ENCODE measurements at regions not wholly inside any gene's neighbourhood (a gene's known extent, or its start where the extent isn't known, plus 50 kb on each side); places are given as distances from the start of the nearest gene placed in this dataset.

GRCh38 chr4:18248611-18249010 lies 227.1 kb upstream of the LCORL start:
- DNase-seq (no peak), FAIRE-seq (no peak)
- Histone ChIP-seq H3K9ac (ENCODE audit: low read length in 3 of 3) (no peak overlapping the region), H3K36me3 (ENCODE audit: control insufficient read depth in 2 of 3, insufficient read depth in 3 of 3, low read length in 3 of 3) (no peaks in the 10 kb centered on the region), H3K9me3 (ENCODE audit: control insufficient read depth in 2 of 3, insufficient read depth in 1 of 3, low read length in 3 of 3) (no peaks in the 10 kb centered on the region), H3K27ac (ENCODE audit: low read depth in 2 of 2, low read length in 2 of 2) (no peak overlapping the region), H3K27me3 (ENCODE audit: control insufficient read depth, insufficient read depth, low read length) (no peaks in the 10 kb centered on the region), H3K4me1 (ENCODE audit: control insufficient read depth in 2 of 3, insufficient read depth in 2 of 3, low read depth in 1 of 3, low read length in 3 of 3) (no peaks in the 10 kb centered on the region), H3K4me3 (ENCODE audit: low read length in 3 of 3) (no peak overlapping the region)
- intact Hi-C loops (cut with DNase I) = no loop called here
- TF ChIP-seq CTCF (IDR thresholded peaks at IDR 0.05; ENCODE audit: borderline replicate concordance, extremely low read depth, insufficient read depth) = no peak

- intact Hi-C loops (cut with DNase I) = no loop called here
- no peaks in the 10 kb centered on the region for H3K36me3 ChIP-seq (ENCODE audit: control insufficient read depth in 2 of 3, insufficient read depth in 3 of 3, low read length in 3 of 3)
- no peak overlapping the region for H3K9ac ChIP-seq (ENCODE audit: low read length in 3 of 3)
- DNase-seq (no peak), FAIRE-seq (no peak)
- H3K9me3 ChIP-seq (ENCODE audit: control insufficient read depth in 2 of 3, insufficient read depth in 1 of 3, low read length in 3 of 3) = no peaks in the 10 kb centered on the region
- no peaks in the 10 kb centered on the region for H3K4me1 ChIP-seq (ENCODE audit: control insufficient read depth in 2 of 3, insufficient read depth in 2 of 3, low read depth in 1 of 3, low read length in 3 of 3)
- no peak overlapping the region for H3K4me3 ChIP-seq (ENCODE audit: low read length in 3 of 3)
- no peaks in the 10 kb centered on the region for H3K27me3 ChIP-seq (ENCODE audit: control insufficient read depth, insufficient read depth, low read length)
- H3K27ac ChIP-seq (ENCODE audit: low read depth in 2 of 2, low read length in 2 of 2) = no peak overlapping the region
- TF ChIP-seq CTCF (IDR thresholded peaks at IDR 0.05; ENCODE audit: borderline replicate concordance, extremely low read depth, insufficient read depth) = no peak
These were observed 225.6 kb upstream of the LCORL start for GRCh38 chr4:18247189-18247588.

GRCh38 chr4:18242919-18243693 lies 221.6 kb upstream of the LCORL start:
- intact Hi-C loops (cut with DNase I) = no loop called here
- FAIRE-seq (no peak), DNase-seq (no peak)

More at GRCh38 chr4:18242919-18243693, 221.6 kb upstream of the LCORL start:
- TF ChIP-seq CTCF (IDR thresholded peaks at IDR 0.05; ENCODE audit: borderline replicate concordance, extremely low read depth, insufficient read depth) = no peak
- H3K27ac ChIP-seq (ENCODE audit: low read depth in 2 of 2, low read length in 2 of 2) = no peak overlapping the region
- H3K36me3 ChIP-seq (ENCODE audit: control insufficient read depth in 2 of 3, insufficient read depth in 3 of 3, low read length in 3 of 3) = no peaks in the 10 kb centered on the region
- no peaks in the 10 kb centered on the region for H3K9me3 ChIP-seq (ENCODE audit: control insufficient read depth in 2 of 3, insufficient read depth in 1 of 3, low read length in 3 of 3)
- H3K4me3 ChIP-seq (ENCODE audit: low read length in 3 of 3) = no peak overlapping the region
- no peaks in the 10 kb centered on the region for H3K27me3 ChIP-seq (ENCODE audit: control insufficient read depth, insufficient read depth, low read length)
- H3K9ac ChIP-seq (ENCODE audit: low read length in 3 of 3) = no peak overlapping the region
- no peaks in the 10 kb centered on the region for H3K4me1 ChIP-seq (ENCODE audit: control insufficient read depth in 2 of 3, insufficient read depth in 2 of 3, low read depth in 1 of 3, low read length in 3 of 3)

Data from kidney (tissue), 13 donors.